K562 (cell line): ENCODE measurements at regions not wholly inside any gene's neighbourhood (a gene's known extent, or its start where the extent isn't known, plus 50 kb on each side); places are given as distances from the start of the nearest gene placed in this dataset.

Source experiments
- ATAC-seq: fragments of 200-7000 bp; cut with Tn5 transposase; 3 replicates; pipeline ENCODE4 v1.9.1; 2020; ENCODE audit warnings: moderate library complexity
- BruUV-seq: library from RNA; stranded (reverse); fragments of 400-500 nt; replicated peaks from 2 replicates; lab custom pipeline; 2021; lab: Mats Ljungman, UMichigan
- CTCF ChIA-PET: fragments of 300-600 bp; formaldehyde crosslinking; extraction: SDS; loops from one replicate; lab custom pipeline; 2021; ENCODE audit warnings: low intra/inter-chr PET ratio; lab: Yijun Ruan, JAX
- POLR2A ChIA-PET: fragments of 300-600, 350-650 bp; sonication (Branson Sonifier 250); formaldehyde crosslinking; extraction: SDS; loops from one replicate; lab custom pipeline; 2021; ENCODE audit warnings: antibody characterized with exemption, inconsistent platforms; lab: Yijun Ruan, JAX
- DNase-seq, 4 experiments: peaks; one replicate each; pipeline versions ENCODE4 v3.0.0 to v3.0.0-alpha.2; 2011 to 2018; ENCODE audit warnings: low spot score in 3 of 4, mixed read lengths in 3 of 4; ENCODE audit errors: extremely low read depth in 1 of 4
- FAIRE-seq: peaks from 2 replicates; lab custom pipeline; 2011; peaks lifted over from hg19 to GRCh38; lab: Jason Lieb, UNC
- H2AFZ ChIP-seq: 2 replicates; pipeline ENCODE4 v1.6.0; 2011; ENCODE audit warnings: low read depth, low read length, control low read depth, inconsistent platforms
- H3K27ac ChIP-seq: fragments of 200-600 bp; 3 replicates; pipeline ENCODE4 v1.8.0; 2011; ENCODE audit warnings: low read depth, mild to moderate bottlenecking, control low read depth, inconsistent platforms, low read length, moderate library complexity, mixed read lengths; ENCODE audit errors: extremely low read depth
- H3K27me3 ChIP-seq, 2 experiments: fragments of 300-600 bp in 1 of 2; 2 replicates in 1 of 2; 3 replicates in 1 of 2; pipeline versions ENCODE4 v1.6.0 to v1.8.0; 2011; ENCODE audit warnings: inconsistent platforms in 2 of 2, low read length in 2 of 2, mild to moderate bottlenecking in 1 of 2, mixed read lengths in 1 of 2, moderate library complexity in 1 of 2; ENCODE audit not compliant: control insufficient read depth in 2 of 2, insufficient read depth in 2 of 2
- H3K36me3 ChIP-seq: fragments of 300-600 bp; 3 replicates; pipeline ENCODE4 v1.8.0; 2011; ENCODE audit warnings: mild to moderate bottlenecking, low read length, inconsistent platforms; ENCODE audit not compliant: control insufficient read depth, insufficient read depth
- H3K4me1 ChIP-seq, 2 experiments: fragments of 200-600 bp in 1 of 2; replicated peaks in 1 of 2; 2 replicates in 1 of 2; 3 replicates in 1 of 2; pipeline versions ENCODE4 v1.5.1 to v1.8.0; 2011; ENCODE audit warnings: inconsistent platforms in 2 of 2, low read length in 2 of 2, mild to moderate bottlenecking in 1 of 2, mixed read lengths in 1 of 2, moderate library complexity in 1 of 2; ENCODE audit not compliant: control insufficient read depth in 2 of 2, insufficient read depth in 2 of 2
- H3K4me2 ChIP-seq: 2 replicates; pipeline ENCODE4 v1.6.1; 2011; ENCODE audit warnings: low read length, control low read depth, inconsistent platforms, mixed read lengths; ENCODE audit not compliant: insufficient read depth
- H3K4me3 ChIP-seq: fragments of 200-600 bp; sonication (generic), shearing (Covaris generic); 2 replicates; pipeline ENCODE4 v1.5.1; 2016; ENCODE audit warnings: control low read depth, inconsistent platforms
- H3K79me2 ChIP-seq: fragments of 200-600 bp; 3 replicates; pipeline ENCODE4 v1.8.0; 2011; ENCODE audit warnings: low read length, inconsistent platforms; ENCODE audit not compliant: control insufficient read depth, insufficient read depth
- H3K9ac ChIP-seq, 2 experiments: 2 replicates each; pipeline versions ENCODE4 v1.6.0 to v1.6.1; 2011; ENCODE audit warnings: low read depth in 2 of 2, low read length in 2 of 2, control low read depth in 1 of 2, inconsistent platforms in 1 of 2, mild to moderate bottlenecking in 1 of 2, mixed read lengths in 1 of 2; ENCODE audit not compliant: insufficient read depth in 1 of 2
- H3K9me1 ChIP-seq: one replicate; pipeline ENCODE4 v1.6.0; 2011; ENCODE audit warnings: inconsistent platforms, mild to moderate bottlenecking, low read length, moderate library complexity; ENCODE audit not compliant: control insufficient read depth, insufficient read depth
- H3K9me3 ChIP-seq: replicated peaks from 2 replicates; pipeline ENCODE4 v1.5.1; 2011; ENCODE audit warnings: low read depth, low read length, inconsistent platforms; ENCODE audit not compliant: control insufficient read depth, insufficient read depth
- H4K20me1 ChIP-seq: replicated peaks from 2 replicates; pipeline ENCODE4 v1.6.1; 2011; ENCODE audit warnings: low read length, inconsistent platforms, mixed read lengths; ENCODE audit not compliant: control insufficient read depth, insufficient read depth
- AFF1 ChIP-seq, 2 experiments: fragments of 450-650 bp; IDR thresholded peaks; 2 replicates each; pipeline ENCODE4 v1.6.1; 2018; ENCODE audit warnings: mild to moderate bottlenecking in 2 of 2, low read depth in 1 of 2; ENCODE audit not compliant: partially characterized antibody in 2 of 2
- GABPB2 ChIP-seq: fragments of 250-450 bp; sonication (Bioruptor Pico); conservative IDR thresholded peaks from 2 replicates; pipeline ENCODE4 v1.5.1; 2021; ENCODE audit warnings: mild to moderate bottlenecking
- NR4A1 ChIP-seq, 2 experiments: fragments of 250-450 bp in 1 of 2; fragments of 450-650 bp in 1 of 2; sonication (Bioruptor Pico) in 1 of 2; IDR thresholded peaks; 2 replicates each; pipeline versions ENCODE4 v1.4.0 to v1.6.1; 2016 to 2020; ENCODE audit warnings: mild to moderate bottlenecking in 2 of 2, missing compliant biosample characterization in 1 of 2, missing genetic modification characterization in 1 of 2, moderate library complexity in 1 of 2
- ZBTB17 ChIP-seq: fragments of 450-650 bp; formaldehyde crosslinking; IDR thresholded peaks from 2 replicates; pipeline ENCODE4 v1.4.0; 2020; ENCODE audit warnings: mild to moderate bottlenecking
- ZMIZ1 ChIP-seq, 2 experiments: fragments of 150-350 bp in 1 of 2; IDR thresholded peaks; 2 replicates each; pipeline ENCODE4 v1.6.1; 2012 to 2016; ENCODE audit warnings: low read depth in 2 of 2, low read length in 2 of 2, mild to moderate bottlenecking in 1 of 2, moderate library complexity in 1 of 2
- ZNF280A ChIP-seq: fragments of 450-650 bp; IDR thresholded peaks from 2 replicates; pipeline ENCODE4 v1.6.1; 2018; ENCODE audit warnings: mild to moderate bottlenecking, low read depth; ENCODE audit not compliant: partially characterized antibody
- WGBS: fragments of 100-300 bp; shearing (Covaris generic); methylation state at CpG from one replicate; pipeline ENCODE4 v1.1.6; 2016; ENCODE audit warnings: low coverage, mixed read lengths; ENCODE audit not compliant: insufficient coverage; ENCODE audit errors: missing lambda C conversion rate; 5-methylcytosine and 5-hydroxymethylcytosine counted together
- in situ Hi-C: fragments of 300-500 bp; cut with MboI; formaldehyde crosslinking; loops from 4 replicates; pipeline ENCODE4 v1.15.0; 2018; ENCODE audit warnings: inconsistent platforms, mixed read lengths
- intact Hi-C: fragments of 100-400 bp; cut with micrococcal nuclease; formaldehyde crosslinking; loops from 2 replicates; pipeline ENCODE4 v1.14.2; 2022

GRCh38 chr5:8239646-8240045 is 370.7 kb downstream of the MTRR start:
- Histone ChIP-seq H3K9me1 (no peaks in the 10 kb centered on the region), H3K27me3 (no peaks in the 10 kb centered on the region), H4K20me1 (no peaks in the 10 kb centered on the region), H3K9me3 (no peaks in the 10 kb centered on the region), H3K79me2 (no peaks in the 10 kb centered on the region), H3K4me1 (no peaks in the 10 kb centered on the region), H3K27ac (no peak overlapping the region), H3K9ac (no peak overlapping the region), H2AFZ (no peak overlapping the region), H3K4me3 (no peak overlapping the region), H3K36me3 (no peaks in the 10 kb centered on the region), H3K4me2 (no peak overlapping the region)
- TF ChIP-seq NR4A1 (CRISPR knock-in tag; IDR thresholded peaks at IDR 0.05) (no peak), NR4A1 (tag; IDR thresholded peaks at IDR 0.05) (no peak), ZNF280A (no peak), ZBTB17 (CRISPR knock-in tag) (no peak), AFF1 (IDR thresholded peaks at IDR 0.05; ENCODE audit: low read depth in 1 of 2, partially characterized antibody in 2 of 2) (no peak), ZMIZ1 (IDR thresholded peaks at IDR 0.05; ENCODE audit: low read depth in 2 of 2, low read length in 2 of 2) (no peak), GABPB2 (CRISPR knock-in tag) (no peak)
- POLR2A ChIA-PET = interaction anchor here (1.0 kb wide), 1 partner anchor 14 kb away, joined by 3 read pairs; no protein-coding TSS in a partner anchor
- intact Hi-C loops = no loop called here
- FAIRE-seq (no peak), DNase-seq (no peak), ATAC-seq (no peak)
- in situ Hi-C loops = no loop called here
- BruUV-seq = no TSS peak
- 0% methylated on average over 5 of the region's 5 CpGs for WGBS
- CTCF ChIA-PET = no interaction called here
